ENCODE measurements at regions not wholly inside any gene's neighbourhood (a gene's known extent, or its start where the extent isn't known, plus 50 kb on each side); places are given as distances from the start of the nearest gene placed in this dataset.

GRCh38 chr2:7476371-7476770 lies 559.2 kb downstream of the RNF144A start:
- DNase-seq: no peak

GRCh38 chr2:7479603-7480002 lies 562.4 kb downstream of the RNF144A start:
- no peak for DNase-seq

- DNase-seq: no peak
Measured at GRCh38 chr2:7480431-7480830, 563.2 kb downstream of the RNF144A start.

DNA sequence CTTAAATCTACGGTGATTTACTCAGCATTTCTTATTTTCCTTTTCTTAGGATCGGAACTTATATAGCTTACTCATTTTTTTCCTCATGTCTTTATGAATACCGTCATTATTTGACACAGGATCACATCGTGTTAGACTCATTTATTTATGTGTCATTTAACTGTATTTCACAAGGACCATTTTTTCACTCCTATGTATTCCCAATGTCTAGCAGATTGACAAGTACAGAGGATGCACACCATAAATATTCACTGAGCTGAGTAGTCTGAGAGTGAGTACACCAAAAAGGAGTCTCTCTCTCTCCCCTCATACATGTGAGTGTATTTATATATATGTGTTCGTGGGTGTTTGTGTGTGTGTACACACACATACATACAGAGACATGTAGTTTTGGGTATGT lies 573.5 kb downstream of the RNF144A start:
- no peak for DNase-seq

DNA sequence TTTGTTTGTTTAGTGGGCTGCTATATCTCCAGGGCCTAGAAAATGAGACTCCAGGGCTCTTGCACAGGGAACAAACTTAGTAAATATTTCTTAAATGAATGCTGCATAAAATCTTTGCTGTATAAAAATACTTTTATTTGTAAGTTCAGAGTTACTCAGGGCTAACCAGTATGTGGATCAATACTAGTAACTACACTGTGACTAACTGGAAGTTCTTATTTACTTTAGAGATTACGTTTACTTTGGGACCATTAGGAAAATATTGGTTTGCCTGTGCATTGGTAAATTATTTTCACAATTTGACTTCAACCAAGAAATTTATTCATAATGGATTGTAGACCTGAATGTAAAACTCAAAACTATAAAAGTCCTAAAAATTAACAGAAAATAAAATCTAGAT lies 575.5 kb downstream of the RNF144A start:
- DNase-seq: no peak

GRCh38 chr2:7497178-7497577 lies 580.0 kb downstream of the RNF144A start:
- no peak for DNase-seq

DNA sequence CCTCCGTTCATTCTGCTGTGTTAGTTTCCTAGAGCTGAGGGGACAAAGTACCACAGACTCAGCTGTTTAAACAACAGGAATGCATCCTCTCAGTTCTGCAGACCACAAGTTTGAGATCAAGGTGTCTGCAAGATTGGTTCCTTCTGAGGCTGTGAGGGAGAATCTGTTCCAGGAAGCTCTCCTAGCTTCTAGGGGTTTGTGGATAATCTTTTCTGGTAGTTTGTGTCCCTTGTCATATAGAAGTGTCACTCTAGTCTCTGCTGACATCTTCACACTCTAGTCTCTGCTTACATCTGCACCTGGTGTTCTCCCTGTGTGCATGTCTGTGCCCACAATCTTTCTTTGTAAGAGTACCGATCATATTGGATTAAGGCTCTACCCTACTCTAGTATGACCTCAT lies 581.8 kb downstream of the RNF144A start:
- DNase-seq: no peak

DNA sequence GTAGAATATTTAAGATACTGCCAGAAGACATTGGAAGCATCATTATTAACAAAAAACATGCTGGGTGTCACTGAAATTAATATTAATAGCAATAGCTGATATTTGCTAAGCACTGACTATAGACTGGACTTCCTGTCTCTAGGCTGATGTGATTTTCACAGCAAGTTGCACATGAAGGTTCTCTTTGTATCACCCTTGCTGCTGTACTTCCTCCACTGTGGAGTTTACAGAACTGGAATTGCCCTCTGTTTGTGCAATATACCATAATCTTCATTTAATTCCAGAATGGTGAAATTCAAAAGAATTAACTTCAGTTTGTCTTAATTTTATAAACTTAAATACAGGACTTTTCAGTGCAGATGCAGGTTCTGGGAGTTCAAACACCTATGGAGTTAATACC lies 585.1 kb downstream of the RNF144A start:
- no peak for DNase-seq

DNA sequence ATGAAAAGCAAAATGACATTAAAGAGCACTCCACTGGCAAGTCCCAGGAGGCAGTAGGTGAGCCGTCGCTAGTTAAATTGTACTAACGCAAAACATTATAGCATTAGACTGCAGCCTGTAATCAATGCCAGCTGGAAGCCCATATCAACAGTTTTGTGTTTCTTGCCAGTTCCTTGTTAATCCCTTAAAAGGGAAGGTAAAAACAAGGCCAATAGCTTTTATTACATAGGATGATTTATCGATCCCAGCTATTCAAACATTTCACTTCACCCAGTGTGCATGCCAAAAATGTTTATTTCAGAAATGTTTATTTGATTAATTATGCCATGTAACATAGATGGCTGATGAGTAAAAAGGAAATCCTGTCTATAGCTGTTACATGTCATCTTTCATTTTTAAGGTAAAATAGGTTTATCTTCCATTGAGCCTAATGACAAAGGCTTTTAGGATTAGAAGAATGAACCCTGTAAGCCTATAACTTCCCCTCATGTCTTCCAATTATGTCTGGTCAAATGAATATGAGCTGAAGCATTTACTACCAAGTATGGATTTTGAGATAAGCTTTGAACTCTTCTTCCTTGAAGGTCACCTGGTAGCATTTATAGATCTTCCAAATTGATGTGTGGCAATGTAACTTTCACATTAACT lies 591.2 kb downstream of the RNF144A start:
- no peak for DNase-seq

- DNase-seq: no peak
Measured at GRCh38 chr2:7510353-7510752, 593.1 kb downstream of the RNF144A start.

DNA sequence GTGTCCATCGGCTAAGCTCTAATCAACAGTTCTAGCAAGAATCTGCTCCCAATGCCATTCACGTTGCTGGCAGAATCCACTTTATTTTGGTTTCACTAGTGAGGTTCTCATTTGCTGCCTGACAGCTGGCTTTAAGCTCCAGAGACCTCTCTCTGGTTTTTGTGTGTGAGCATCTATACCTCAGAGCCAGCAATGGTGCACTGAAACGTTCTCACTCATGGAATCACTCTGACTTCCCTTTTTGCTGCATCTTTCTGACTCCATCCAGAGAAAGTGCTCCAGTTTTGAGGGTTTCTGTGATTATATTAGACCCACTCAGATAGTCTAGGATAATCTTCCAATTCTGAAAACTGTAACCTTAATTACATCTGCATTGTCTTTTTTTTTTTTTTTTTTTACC lies 596.6 kb downstream of the RNF144A start:
- DNase-seq: no peak

DNA sequence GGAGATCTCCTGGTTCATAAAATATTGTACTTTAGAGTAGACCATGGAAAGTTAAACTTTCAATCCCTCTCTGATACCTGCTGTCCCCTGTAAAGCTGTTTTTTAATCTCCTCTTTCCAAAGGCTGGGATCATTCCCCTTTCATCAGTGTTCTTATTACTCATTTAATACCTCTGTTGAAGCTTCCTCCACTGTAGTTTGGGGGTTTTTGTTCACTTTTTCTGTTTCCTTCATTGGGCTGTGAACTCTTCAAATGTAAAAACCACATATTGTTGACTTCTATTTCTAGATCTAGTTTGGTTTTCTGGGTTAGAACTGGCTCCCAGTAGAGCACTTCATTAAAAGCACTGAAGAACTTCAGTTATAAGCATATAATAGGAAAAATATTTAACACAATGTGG lies 598.1 kb downstream of the RNF144A start:
- DNase-seq: no peak

- DNase-seq: no peak
Measured at GRCh38 chr2:7516484-7517063, 599.4 kb downstream of the RNF144A start.

- no peak for DNase-seq
Measured at GRCh38 chr2:7517088-7517487, 599.9 kb downstream of the RNF144A start.

GRCh38 chr2:7517851-7518250 lies 600.6 kb downstream of the RNF144A start:
- DNase-seq: no peak

DNA sequence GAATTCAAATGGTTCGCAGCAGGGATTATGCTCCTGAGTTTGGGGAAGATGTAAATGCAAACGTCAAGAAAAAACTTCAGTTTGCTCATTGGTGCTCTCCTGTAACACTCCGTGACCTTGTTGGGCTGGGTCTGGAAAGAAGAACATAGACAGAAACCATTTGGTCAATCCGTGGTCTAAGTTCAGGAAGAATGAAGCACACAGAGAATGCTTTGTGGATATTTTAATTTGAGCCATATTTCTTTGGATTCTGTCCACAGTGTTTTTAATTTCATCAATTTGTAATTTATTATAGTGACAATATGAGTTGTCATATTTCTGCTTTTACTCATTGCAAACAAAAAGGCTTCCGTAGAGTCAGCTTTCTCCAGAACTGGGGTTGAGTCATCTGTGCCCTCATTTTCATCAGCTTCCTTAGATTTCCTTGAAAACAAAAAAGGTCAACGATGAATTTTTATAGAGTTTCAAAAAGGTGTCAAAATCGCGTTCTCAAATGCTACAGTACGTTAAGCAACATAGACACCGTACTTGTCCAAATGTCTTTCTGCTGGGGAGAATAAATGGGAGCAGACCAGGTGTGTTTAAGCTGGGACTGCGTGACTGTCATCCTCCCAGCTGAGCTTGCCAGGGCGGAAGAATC lies 606.4 kb downstream of the RNF144A start:
- DNase-seq: no peak

DNA sequence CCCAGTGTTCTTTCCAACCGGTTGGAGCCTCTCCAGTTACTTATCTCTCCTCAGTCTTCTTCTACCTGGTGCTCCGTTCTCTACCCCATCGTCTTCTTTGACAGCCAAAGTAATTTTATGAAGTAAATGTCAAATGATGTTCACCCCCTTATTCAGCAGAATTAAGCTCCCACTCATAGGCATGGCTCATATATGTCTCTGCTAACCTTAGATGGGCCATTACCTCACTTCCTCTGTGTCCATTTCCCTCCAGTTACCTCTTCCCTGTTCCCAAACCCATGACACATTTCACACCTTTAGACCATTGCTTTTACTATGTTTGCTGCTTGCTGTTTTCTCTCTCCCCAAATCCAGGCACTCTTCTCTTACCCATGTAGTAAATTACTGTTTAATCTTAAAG lies 607.0 kb downstream of the RNF144A start:
- DNase-seq: no peak

DNA sequence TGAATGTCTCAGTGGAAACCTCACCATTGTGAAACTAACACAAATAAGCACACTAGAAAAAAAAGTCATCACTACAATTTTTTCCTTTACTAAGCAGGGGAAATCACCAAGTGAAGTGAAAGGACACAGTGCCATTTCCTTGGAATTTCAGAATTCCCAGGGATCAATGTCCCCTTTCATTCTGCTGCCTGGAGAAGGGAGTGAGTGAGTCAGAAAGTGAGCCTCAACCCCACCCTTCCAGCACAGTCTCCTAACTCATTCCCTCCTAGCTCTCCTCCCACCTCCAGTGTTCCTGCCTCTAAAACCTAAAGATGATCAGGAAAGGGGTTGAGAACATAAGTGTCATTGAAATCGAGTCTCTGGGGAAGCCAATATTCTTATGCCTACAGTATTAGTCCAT lies 608.5 kb downstream of the RNF144A start:
- DNase-seq: no peak

DNA sequence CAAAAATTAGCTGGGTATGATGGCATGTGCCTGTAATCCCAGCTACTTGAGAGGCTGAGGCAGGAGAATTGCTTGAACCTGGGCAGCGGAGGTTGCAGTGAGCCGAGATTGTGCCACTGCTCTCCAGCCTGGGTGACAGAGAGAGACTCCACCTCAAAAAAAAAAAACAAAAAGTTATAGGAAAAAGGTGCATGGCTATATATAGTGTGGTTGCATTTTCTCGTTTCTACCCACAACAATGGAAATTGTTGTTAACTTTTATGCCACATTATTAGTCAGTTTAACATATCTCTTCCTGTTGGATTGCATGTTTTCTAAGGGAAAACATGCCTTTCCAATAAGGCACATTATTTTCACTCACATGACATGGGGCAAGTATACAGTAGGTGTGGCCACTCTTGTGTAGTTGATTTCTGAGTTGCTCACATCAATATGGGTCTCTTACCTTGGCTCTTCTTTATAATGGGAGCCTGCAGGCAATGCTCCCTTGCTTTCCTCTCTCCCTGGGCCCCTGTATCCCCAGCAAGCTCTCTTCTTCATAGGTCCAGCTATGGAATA lies 610.0 kb downstream of the RNF144A start:
- no peak for DNase-seq

DNA sequence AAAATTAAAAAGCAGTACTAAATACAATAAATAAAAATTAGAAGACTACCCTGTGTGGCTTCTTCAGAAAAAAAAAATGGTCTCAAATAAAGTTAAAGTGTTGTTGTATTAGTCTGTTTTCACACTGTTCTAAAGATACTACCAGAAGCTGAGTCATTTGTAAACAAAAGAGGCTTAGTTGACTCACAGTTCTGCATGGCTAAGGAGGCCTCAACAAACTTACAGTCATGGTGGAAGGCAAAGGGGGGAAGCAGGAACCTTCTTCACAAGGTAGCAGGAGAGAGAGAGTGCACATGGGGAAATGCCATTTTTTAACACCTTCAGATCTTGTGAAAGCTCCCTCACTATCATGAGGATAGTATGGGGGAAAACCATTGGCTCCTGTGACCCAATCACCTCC lies 612.8 kb downstream of the RNF144A start:
- DNase-seq: no peak

GRCh38 chr2:7539077-7539476 lies 621.9 kb downstream of the RNF144A start:
- no peak for DNase-seq

GRCh38 chr2:7539760-7540159 lies 622.5 kb downstream of the RNF144A start:
- DNase-seq: no peak

DNA sequence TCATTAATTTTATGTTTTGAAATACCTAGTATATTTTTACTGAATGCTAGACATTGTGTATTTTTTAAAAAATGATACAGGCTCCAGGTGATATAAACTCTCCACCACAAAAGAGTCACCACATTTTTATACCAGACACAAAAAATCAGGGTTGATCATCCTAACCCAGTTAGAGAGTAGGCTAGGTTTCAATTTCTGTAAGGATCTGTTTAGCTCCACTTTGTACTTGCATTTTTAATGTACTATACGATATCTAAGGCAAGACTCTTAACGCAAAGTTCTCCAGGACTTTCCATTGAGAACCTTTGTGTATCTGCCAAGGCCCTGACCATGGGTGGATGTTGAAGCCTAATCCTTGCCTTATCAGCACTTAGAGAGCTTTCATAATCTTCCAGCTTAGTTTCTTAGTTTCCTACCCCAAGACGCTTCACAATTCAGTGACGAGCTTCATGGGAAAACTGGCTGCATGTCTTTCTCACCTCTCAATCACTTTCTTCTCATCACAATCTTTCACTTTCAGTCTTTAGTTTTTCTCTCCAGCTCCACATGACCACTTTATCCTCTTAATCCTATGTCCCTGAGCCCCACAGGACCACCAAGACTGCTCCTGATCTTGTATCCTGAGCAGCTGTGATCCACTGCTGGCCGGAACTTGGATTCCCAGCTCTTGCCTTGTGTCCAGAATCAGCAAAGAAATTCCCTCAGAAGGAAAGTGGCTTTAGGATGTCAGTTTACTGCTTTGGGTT lies 635.8 kb downstream of the RNF144A start:
- DNase-seq: no peak

- no peak for DNase-seq
Measured at GRCh38 chr2:7555260-7555659, 638.0 kb downstream of the RNF144A start.
